NT2/D1 (cell line): ENCODE measurements at regions not wholly inside any gene's neighbourhood (a gene's known extent, or its start where the extent isn't known, plus 50 kb on each side); places are given as distances from the start of the nearest gene placed in this dataset.

Source experiments
- SUZ12 ChIP-seq: IDR thresholded peaks from 2 replicates; pipeline ENCODE4 v1.6.1; 2011; ENCODE audit not compliant: insufficient read length, insufficient read depth; ENCODE audit errors: extremely low read depth
- YY1 ChIP-seq: IDR thresholded peaks from 2 replicates; pipeline ENCODE4 v1.6.1; 2011; ENCODE audit not compliant: insufficient read length, insufficient read depth
- ZNF274 ChIP-seq: IDR thresholded peaks from 2 replicates; pipeline ENCODE4 v1.6.1; 2011; ENCODE audit warnings: mild to moderate bottlenecking, low read depth, low read length

DNA sequence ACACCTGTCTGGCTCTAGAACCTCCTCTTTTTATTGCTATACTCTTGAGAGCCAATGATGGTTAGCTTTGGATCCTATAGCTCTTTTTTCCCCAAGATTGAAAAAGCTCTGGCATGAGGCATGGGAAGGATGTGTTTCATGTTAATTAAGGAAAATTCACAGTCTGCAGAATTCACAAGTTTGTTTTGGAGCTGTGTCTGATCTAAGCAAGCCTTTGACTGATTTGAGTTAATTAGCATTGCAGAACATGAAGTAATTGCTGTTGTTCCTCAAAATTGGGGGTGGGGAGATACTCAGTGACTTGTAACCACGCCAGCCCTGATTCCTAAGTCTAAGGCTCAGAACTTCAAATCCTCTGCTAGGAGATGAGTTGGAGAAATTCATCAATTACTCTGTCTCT, 205.0 kb downstream of the SUDS3 start:
- TF ChIP-seq YY1 (no peak), SUZ12 (no peak), ZNF274 (no peak)
